ENCODE measurements at regions not wholly inside any gene's neighbourhood (a gene's known extent, or its start where the extent isn't known, plus 50 kb on each side); places are given as distances from the start of the nearest gene placed in this dataset.
"Not testable (repeated sequence)": the region's sequence is repeated elsewhere in the genome, so short reads cannot be mapped to it uniquely, and the experiment has no call there.

DNA sequence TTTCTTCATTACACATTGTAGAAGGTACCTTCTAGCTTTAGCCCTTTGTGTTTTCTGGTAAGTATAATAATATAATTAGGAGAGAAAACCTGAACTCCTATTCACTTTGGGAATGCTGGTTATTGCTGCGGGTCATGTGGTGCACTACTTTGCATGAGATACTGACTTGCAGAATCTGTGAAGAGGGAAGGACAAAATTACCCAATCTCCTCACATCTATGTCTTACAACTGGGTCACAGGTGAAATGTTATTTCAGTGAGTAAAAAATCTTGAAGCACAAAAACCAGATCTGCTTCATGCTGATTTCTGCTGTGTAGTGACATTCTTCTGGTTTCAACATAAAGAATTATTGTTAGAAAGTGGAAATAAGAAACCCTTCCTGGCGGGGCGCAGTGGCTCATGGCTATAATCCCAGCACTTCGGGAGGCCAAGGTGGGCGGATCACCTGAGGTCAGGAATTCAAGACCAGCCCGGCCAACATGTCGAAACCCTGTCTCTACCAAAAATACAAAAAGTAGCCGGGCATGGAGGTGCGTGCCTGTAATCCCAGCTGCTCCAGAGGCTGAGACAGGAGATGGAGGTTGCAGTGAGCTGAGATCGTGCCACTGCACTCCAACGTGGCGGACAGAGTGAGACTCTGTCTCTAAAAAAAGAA, 211.0 kb upstream of the REG3G start:
- in situ Hi-C loops (cut with HindIII; ENCODE audit: low pct_ligation_motif_present, low sequenced_read_pairs) = no loop called here
- no peak for DNase-seq
- TF ChIP-seq, protein P1, sequence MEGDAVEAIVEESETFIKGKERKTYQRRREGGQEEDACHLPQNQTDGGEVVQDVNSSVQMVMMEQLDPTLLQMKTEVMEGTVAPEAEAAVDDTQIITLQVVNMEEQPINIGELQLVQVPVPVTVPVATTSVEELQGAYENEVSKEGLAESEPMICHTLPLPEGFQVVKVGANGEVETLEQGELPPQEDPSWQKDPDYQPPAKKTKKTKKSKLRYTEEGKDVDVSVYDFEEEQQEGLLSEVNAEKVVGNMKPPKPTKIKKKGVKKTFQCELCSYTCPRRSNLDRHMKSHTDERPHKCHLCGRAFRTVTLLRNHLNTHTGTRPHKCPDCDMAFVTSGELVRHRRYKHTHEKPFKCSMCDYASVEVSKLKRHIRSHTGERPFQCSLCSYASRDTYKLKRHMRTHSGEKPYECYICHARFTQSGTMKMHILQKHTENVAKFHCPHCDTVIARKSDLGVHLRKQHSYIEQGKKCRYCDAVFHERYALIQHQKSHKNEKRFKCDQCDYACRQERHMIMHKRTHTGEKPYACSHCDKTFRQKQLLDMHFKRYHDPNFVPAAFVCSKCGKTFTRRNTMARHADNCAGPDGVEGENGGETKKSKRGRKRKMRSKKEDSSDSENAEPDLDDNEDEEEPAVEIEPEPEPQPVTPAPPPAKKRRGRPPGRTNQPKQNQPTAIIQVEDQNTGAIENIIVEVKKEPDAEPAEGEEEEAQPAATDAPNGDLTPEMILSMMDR (IDR thresholded peaks at IDR 0.05; ENCODE audit: low read depth, low read length, missing control alignments) = no peak
- H3K27ac ChIP-seq = no peak overlapping the region
- no peak overlapping the region for H3K4me3 ChIP-seq (ENCODE audit: low read depth, low read length)
- no peaks in the 10 kb centered on the region for H3K27me3 ChIP-seq (replicated peaks)
- no peaks in the 10 kb centered on the region for H3K36me3 ChIP-seq (replicated peaks)

- no peak for DNase-seq
- H3K27me3 ChIP-seq (replicated peaks) = no peaks in the 10 kb centered on the region
- H3K4me3 ChIP-seq (ENCODE audit: low read depth, low read length) = no peak overlapping the region
- in situ Hi-C loops (cut with HindIII; ENCODE audit: low pct_ligation_motif_present, low sequenced_read_pairs) = no loop called here
- TF ChIP-seq, protein P1 (IDR thresholded peaks at IDR 0.05; ENCODE audit: low read depth, low read length, missing control alignments) = no peak
- H3K27ac ChIP-seq = no peak overlapping the region
- H3K36me3 ChIP-seq (replicated peaks) = no peaks in the 10 kb centered on the region
Measured at GRCh38 chr2:78817430-78817829, 208.1 kb upstream of the REG3G start.

- in situ Hi-C loops (cut with HindIII; ENCODE audit: low pct_ligation_motif_present, low sequenced_read_pairs) = no loop called here
- H3K36me3 ChIP-seq (replicated peaks) = no peaks in the 10 kb centered on the region
- no peak overlapping the region for H3K27ac ChIP-seq
- TF ChIP-seq, protein P1 (IDR thresholded peaks at IDR 0.05; ENCODE audit: low read depth, low read length, missing control alignments) = no peak
- DNase-seq = no peak
- H3K4me3 ChIP-seq (ENCODE audit: low read depth, low read length) = no peak overlapping the region
- no peaks in the 10 kb centered on the region for H3K27me3 ChIP-seq (replicated peaks)
Measured at GRCh38 chr2:78832481-78832880, 193.0 kb upstream of the REG3G start.

DNA sequence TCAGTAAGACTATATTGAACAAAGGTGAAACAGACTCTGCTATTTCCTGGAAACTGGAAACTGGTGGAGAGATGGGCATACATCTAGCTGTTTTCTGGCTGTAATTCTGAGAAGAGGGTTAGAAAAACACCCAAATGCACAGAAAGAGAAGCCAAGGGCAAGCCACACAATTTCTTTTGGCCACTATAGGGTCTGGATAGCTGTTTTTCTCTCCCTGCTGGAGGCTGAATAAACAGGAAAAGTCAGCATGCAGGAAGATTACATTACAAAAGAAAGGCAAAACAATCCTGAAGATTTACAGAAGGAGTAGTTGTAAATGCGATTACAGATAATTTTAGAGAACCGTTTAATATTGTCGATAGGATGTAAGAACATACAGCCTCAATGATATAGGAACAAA, 186.2 kb upstream of the REG3G start:
- Histone ChIP-seq H3K27me3 (replicated peaks) (no peaks in the 10 kb centered on the region), H3K27ac (no peak overlapping the region), H3K36me3 (replicated peaks) (no peaks in the 10 kb centered on the region), H3K4me3 (ENCODE audit: low read depth, low read length) (no peak overlapping the region)
- TF ChIP-seq, protein P1 (IDR thresholded peaks at IDR 0.05; ENCODE audit: low read depth, low read length, missing control alignments) = no peak
- no peak for DNase-seq
- in situ Hi-C loops (cut with HindIII; ENCODE audit: low pct_ligation_motif_present, low sequenced_read_pairs) = no loop called here

DNA sequence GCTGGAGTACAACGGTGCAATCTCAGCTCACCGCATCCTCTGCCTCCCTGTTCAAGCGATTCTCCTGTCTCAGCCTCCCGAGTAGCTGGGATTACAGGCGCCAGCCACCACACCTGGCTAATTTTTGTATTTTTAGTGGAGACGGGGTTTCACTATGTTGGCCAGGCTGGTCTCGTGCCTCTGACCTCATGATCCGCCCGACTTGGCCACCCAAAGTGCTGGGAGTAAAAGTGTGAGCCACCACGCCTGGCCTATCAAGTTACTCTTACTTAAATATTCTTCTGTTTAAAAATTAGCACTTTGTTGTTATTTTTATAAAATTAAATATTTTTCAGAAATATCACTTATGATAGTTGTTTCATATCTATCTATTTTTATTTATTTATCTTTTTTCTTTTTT, 185.2 kb upstream of the REG3G start:
- H3K36me3 ChIP-seq (replicated peaks); H3K27ac ChIP-seq; H3K27me3 ChIP-seq (replicated peaks); DNase-seq; in situ Hi-C loops (cut with HindIII; ENCODE audit: low pct_ligation_motif_present, low sequenced_read_pairs); H3K4me3 ChIP-seq (ENCODE audit: low read depth, low read length): not testable (repeated sequence)

GRCh38 chr2:78845664-78846185, 179.8 kb upstream of the REG3G start:
- H3K27ac ChIP-seq = no peak overlapping the region
- in situ Hi-C loops (cut with HindIII; ENCODE audit: low pct_ligation_motif_present, low sequenced_read_pairs) = no loop called here
- DNase-seq = no peak
- H3K36me3 ChIP-seq (replicated peaks) = no peaks in the 10 kb centered on the region
- no peak overlapping the region for H3K4me3 ChIP-seq (ENCODE audit: low read depth, low read length)
- H3K27me3 ChIP-seq (replicated peaks) = no peaks in the 10 kb centered on the region
- TF ChIP-seq, protein P1 (IDR thresholded peaks at IDR 0.05; ENCODE audit: low read depth, low read length, missing control alignments) = no peak

Measured in brain microvascular endothelial cell (primary cell).